ENCODE measurements at regions not wholly inside any gene's neighbourhood (a gene's known extent, or its start where the extent isn't known, plus 50 kb on each side); places are given as distances from the start of the nearest gene placed in this dataset.

- no peaks in the 10 kb centered on the region for H3K36me3 Mint-ChIP-seq (ENCODE audit: low read depth)
- CTCF ChIA-PET, result no interaction called here
- ATAC-seq, result no peak
- no peak for DNase-seq
- no peak overlapping the region for H3K27ac Mint-ChIP-seq
- TF ChIP-seq CTCF (IDR thresholded peaks at IDR 0.05), result no peak
- H3K27me3 Mint-ChIP-seq, result no peaks in the 10 kb centered on the region
- intact Hi-C loops (cut with micrococcal nuclease), result no loop called here
- peaks cover 23% of the 10 kb centered on the region for H3K9me3 Mint-ChIP-seq
- H3K4me3 Mint-ChIP-seq, result no peak overlapping the region
- POLR2A ChIA-PET, result no interaction called here
- H3K4me1 Mint-ChIP-seq (ENCODE audit: low read depth), result no peaks in the 10 kb centered on the region
These were observed 1761.8 kb downstream of the SUCLG1 start for GRCh38 chr2:82697231-82697630.

DNA sequence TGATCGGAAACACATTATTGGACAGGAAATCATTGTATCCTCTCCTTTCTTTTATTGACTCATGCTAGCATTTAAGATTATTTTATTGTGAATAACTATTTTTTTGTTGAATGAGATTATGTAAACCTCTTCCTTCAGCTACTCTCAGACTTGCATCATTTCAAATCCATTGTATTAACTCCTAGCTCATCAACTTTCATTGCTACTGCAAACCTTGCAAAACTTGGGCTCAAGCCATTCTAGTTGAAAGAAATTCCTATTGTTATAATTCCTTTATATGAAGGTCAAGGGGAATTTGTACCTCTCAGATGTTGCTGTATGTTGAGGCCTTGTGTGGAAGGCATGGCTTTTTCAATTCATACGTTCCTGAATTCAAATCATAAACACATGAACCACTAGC is 1764.6 kb downstream of the SUCLG1 start:
- intact Hi-C loops (cut with micrococcal nuclease), result no loop called here
- DNase-seq (no peak), ATAC-seq (no peak)
- H3K4me1 Mint-ChIP-seq (ENCODE audit: low read depth), result no peaks in the 10 kb centered on the region
- peaks cover 18% of the 10 kb centered on the region for H3K9me3 Mint-ChIP-seq
- no peak overlapping the region for H3K4me3 Mint-ChIP-seq
- H3K27me3 Mint-ChIP-seq, result no peaks in the 10 kb centered on the region
- TF ChIP-seq CTCF (IDR thresholded peaks at IDR 0.05), result no peak
- POLR2A ChIA-PET, result no interaction called here
- no peaks in the 10 kb centered on the region for H3K36me3 Mint-ChIP-seq (ENCODE audit: low read depth)
- CTCF ChIA-PET, result interaction anchor here (0.9 kb wide), 1 partner anchor 98 kb away, joined by 3 read pairs; no protein-coding TSS in a partner anchor
- H3K27ac Mint-ChIP-seq, result no peak overlapping the region

DNA sequence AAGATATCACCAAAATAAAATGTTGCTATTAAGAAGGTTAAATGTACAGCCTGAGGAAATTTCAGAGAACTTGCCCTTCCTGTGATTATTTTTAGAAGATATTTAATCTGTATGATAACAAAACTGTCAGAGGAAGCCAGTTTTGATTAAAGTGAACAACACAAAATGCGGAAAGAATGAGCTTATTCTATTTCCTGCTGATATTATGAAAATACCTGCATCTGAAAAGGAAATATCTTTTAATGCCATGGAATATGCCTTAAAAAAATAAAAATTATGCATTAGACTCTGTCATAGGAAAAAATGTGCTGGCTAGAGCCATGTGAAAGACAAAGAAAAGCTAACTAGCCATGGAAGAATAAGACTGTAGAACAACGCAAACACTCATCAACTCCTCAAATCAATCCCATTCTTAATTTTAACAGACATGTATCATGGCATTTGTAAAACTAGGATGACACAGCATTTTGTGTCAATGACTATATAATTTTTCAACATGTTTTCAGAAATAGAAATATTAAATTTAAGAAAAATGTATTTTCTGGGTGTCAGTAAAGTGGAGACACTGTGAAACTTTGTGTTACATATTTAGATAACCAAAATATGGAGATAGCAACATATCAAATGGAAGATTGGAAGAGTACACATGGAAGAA is 1768.2 kb downstream of the SUCLG1 start:
- no peak for TF ChIP-seq CTCF (IDR thresholded peaks at IDR 0.05)
- DNase-seq, result no peak
- no peaks in the 10 kb centered on the region for H3K27me3 Mint-ChIP-seq
- H3K36me3 Mint-ChIP-seq (ENCODE audit: low read depth), result no peaks in the 10 kb centered on the region
- H3K9me3 Mint-ChIP-seq, result peaks cover 15% of the 10 kb centered on the region
- H3K27ac Mint-ChIP-seq, result no peak overlapping the region
- H3K4me1 Mint-ChIP-seq (ENCODE audit: low read depth), result no peaks in the 10 kb centered on the region
- intact Hi-C loops (cut with micrococcal nuclease), result no loop called here
- no peak for ATAC-seq
- ChIA-PET POLR2A (interaction anchor here (0.6 kb wide), 1 partner anchor 185 kb away, joined by 3 read pairs; no protein-coding TSS in a partner anchor), CTCF (no interaction called here)
- H3K4me3 Mint-ChIP-seq, result no peak overlapping the region

- ChIA-PET POLR2A (no interaction called here), CTCF (no interaction called here)
- Mint-ChIP-seq H3K4me1 (ENCODE audit: low read depth) (no peaks in the 10 kb centered on the region), H3K27me3 (no peaks in the 10 kb centered on the region), H3K4me3 (no peak overlapping the region), H3K9me3 (peaks cover 6% of the 10 kb centered on the region), H3K27ac (no peak overlapping the region), H3K36me3 (ENCODE audit: low read depth) (no peaks in the 10 kb centered on the region)
- intact Hi-C loops (cut with micrococcal nuclease), result no loop called here
- no peak for DNase-seq
- no peak for TF ChIP-seq CTCF (IDR thresholded peaks at IDR 0.05)
- no peak for ATAC-seq
These were observed 1783.9 kb downstream of the SUCLG1 start for GRCh38 chr2:82675186-82675585.

- Mint-ChIP-seq H3K36me3 (ENCODE audit: low read depth) (no peaks in the 10 kb centered on the region), H3K4me1 (ENCODE audit: low read depth) (no peaks in the 10 kb centered on the region), H3K9me3 (peaks cover 6% of the 10 kb centered on the region), H3K27ac (no peak overlapping the region), H3K27me3 (no peaks in the 10 kb centered on the region), H3K4me3 (no peak overlapping the region)
- ChIA-PET CTCF (no interaction called here), POLR2A (no interaction called here)
- TF ChIP-seq CTCF (IDR thresholded peaks at IDR 0.05), result no peak
- no peak for DNase-seq
- no peak for ATAC-seq
- intact Hi-C loops (cut with micrococcal nuclease), result no loop called here
These were observed 1784.4 kb downstream of the SUCLG1 start for GRCh38 chr2:82674652-82675051.

Data from activated CD8-positive, alpha-beta T cell treated with anti-CD3 and anti-CD28 coated beads for 36 hours (primary cell).